H1 (cell line): ENCODE measurements at regions not wholly inside any gene's neighbourhood (a gene's known extent, or its start where the extent isn't known, plus 50 kb on each side); places are given as distances from the start of the nearest gene placed in this dataset.

Source experiments
- CTCF ChIA-PET: fragments of 300-600 bp; sonication (Branson Sonifier 250); formaldehyde crosslinking; loops from one replicate; lab custom pipeline; 2021; ENCODE audit not compliant: partially characterized antibody; lab: Charles Lee
- POLR2A ChIA-PET: fragments of 300-600 bp; sonication (Branson Sonifier 250); formaldehyde crosslinking; loops from one replicate; lab custom pipeline; 2021; ENCODE audit warnings: inconsistent platforms; ENCODE audit not compliant: partially characterized antibody; lab: Charles Lee
- DNase-seq, 2 experiments: peaks; one replicate each; pipeline versions ENCODE4 v3.0.0 to v3.0.0-alpha.2; 2010 to 2022; ENCODE audit warnings: low spot score in 2 of 2, low read depth in 1 of 2, mixed read lengths in 1 of 2
- FAIRE-seq: peaks from 2 replicates; lab custom pipeline; 2011; peaks lifted over from hg19 to GRCh38; lab: Jason Lieb, UNC
- H2AFZ ChIP-seq: 2 replicates; pipeline ENCODE4 v1.8.1; 2012; ENCODE audit warnings: low read length, inconsistent platforms
- H2AK5ac ChIP-seq: 2 replicates; pipeline ENCODE4 v1.6.1; 2013; ENCODE audit warnings: low read depth, low read length
- H2BK120ac ChIP-seq: replicated peaks from 2 replicates; pipeline ENCODE3; 2013; ENCODE audit warnings: low read depth, low read length, inconsistent platforms
- H2BK12ac ChIP-seq: 2 replicates; pipeline ENCODE4 v1.6.1; 2013; ENCODE audit warnings: low read depth, low read length
- H2BK15ac ChIP-seq: 2 replicates; pipeline ENCODE4 v1.6.1; 2013; ENCODE audit warnings: low read length
- H2BK20ac ChIP-seq: 2 replicates; pipeline ENCODE4 v1.6.1; 2013; ENCODE audit warnings: low read length
- H2BK5ac ChIP-seq: 2 replicates; pipeline ENCODE4 v1.6.1; 2013; ENCODE audit warnings: low read depth, low read length
- H3K14ac ChIP-seq: 2 replicates; pipeline ENCODE4 v1.6.1; 2013; ENCODE audit warnings: inconsistent platforms; ENCODE audit not compliant: insufficient read length
- H3K18ac ChIP-seq: 2 replicates; pipeline ENCODE4 v1.6.1; 2013; ENCODE audit warnings: low read length; ENCODE audit errors: extremely low read depth
- H3K23ac ChIP-seq: 2 replicates; pipeline ENCODE4 v1.6.1; 2013; ENCODE audit warnings: inconsistent platforms; ENCODE audit not compliant: insufficient read length
- H3K23me2 ChIP-seq: 2 replicates; pipeline ENCODE4 v1.6.1; 2013; ENCODE audit warnings: low read depth, low read length
- H3K27ac ChIP-seq: 2 replicates; pipeline ENCODE4 v1.6.1; 2011; ENCODE audit warnings: low read depth, low read length, inconsistent platforms
- H3K27me3 ChIP-seq, 4 experiments: replicated peaks in 1 of 4; 1 replicate in 1 of 4; 2 replicates in 3 of 4; pipeline versions ENCODE4 v1.6.1 to v1.8.1; 2011 to 2013; ENCODE audit warnings: low read length in 3 of 4, mild to moderate bottlenecking in 3 of 4, inconsistent platforms in 2 of 4, mixed read lengths in 2 of 4, moderate library complexity in 1 of 4; ENCODE audit not compliant: control insufficient read depth in 3 of 4, insufficient read depth in 3 of 4; ENCODE audit errors: extremely low read depth in 1 of 4
- H3K36me3 ChIP-seq, 4 experiments: 2 replicates each; pipeline versions ENCODE4 v1.6.1 to v1.8.1; 2011 to 2013; ENCODE audit warnings: mild to moderate bottlenecking in 4 of 4, low read length in 3 of 4, moderate library complexity in 2 of 4, control low read depth in 1 of 4, inconsistent platforms in 1 of 4; ENCODE audit not compliant: insufficient read depth in 4 of 4, control insufficient read depth in 2 of 4
- H3K4ac ChIP-seq: replicated peaks from 2 replicates; pipeline ENCODE3; 2013; ENCODE audit warnings: low read length, low read depth, mixed read lengths, inconsistent platforms; ENCODE audit not compliant: insufficient read length
- H3K4me1 ChIP-seq, 4 experiments: replicated peaks in 1 of 4; 1 replicate in 1 of 4; 2 replicates in 3 of 4; pipeline versions ENCODE4 v1.6.1 to v1.8.1; 2011 to 2013; ENCODE audit warnings: low read length in 3 of 4, inconsistent platforms in 2 of 4, mixed read lengths in 1 of 4; ENCODE audit not compliant: insufficient read depth in 4 of 4, control insufficient read depth in 3 of 4
- H3K4me2 ChIP-seq, 2 experiments: 2 replicates each; pipeline versions ENCODE4 v1.6.1 to v1.8.1; 2011 to 2013; ENCODE audit warnings: low read depth in 2 of 2, low read length in 2 of 2, control low read depth in 1 of 2, inconsistent platforms in 1 of 2, mild to moderate bottlenecking in 1 of 2; ENCODE audit not compliant: insufficient read depth in 1 of 2
- H3K4me3 ChIP-seq, 4 experiments: fragments of 200-600, 300-600 bp in 1 of 4; sonication (generic), shearing (Covaris generic), sonication (Bioruptor Twin) in 1 of 4; 2 replicates each; pipeline versions ENCODE4 v1.5.1 to v1.8.1; 2011 to 2016; ENCODE audit warnings: low read length in 4 of 4, low read depth in 3 of 4, control low read depth in 2 of 4, inconsistent platforms in 2 of 4, mild to moderate bottlenecking in 2 of 4, mixed read lengths in 1 of 4, moderate library complexity in 1 of 4; ENCODE audit not compliant: insufficient read depth in 2 of 4; ENCODE audit errors: extremely low read depth in 1 of 4
- H3K56ac ChIP-seq: replicated peaks from 2 replicates; pipeline ENCODE3; 2013; ENCODE audit warnings: low read depth, mild to moderate bottlenecking, mixed read lengths, low read length, inconsistent platforms; ENCODE audit not compliant: insufficient read length
- H3K79me1 ChIP-seq: 2 replicates; pipeline ENCODE4 v1.6.1; 2013; ENCODE audit warnings: low read depth, low read length, control low read depth
- H3K79me2 ChIP-seq, 2 experiments: 2 replicates each; pipeline versions ENCODE4 v1.6.1 to v1.8.1; 2012 to 2013; ENCODE audit warnings: low read length in 2 of 2, mild to moderate bottlenecking in 2 of 2, inconsistent platforms in 1 of 2; ENCODE audit not compliant: insufficient read depth in 2 of 2, control insufficient read depth in 1 of 2
- H3K9ac ChIP-seq, 4 experiments: replicated peaks in 1 of 4; 1 replicate in 1 of 4; 2 replicates in 3 of 4; pipeline versions ENCODE4 v1.6.1 to v1.8.1; 2011 to 2013; ENCODE audit warnings: low read depth in 3 of 4, low read length in 3 of 4, control low read depth in 2 of 4, mild to moderate bottlenecking in 2 of 4, moderate library complexity in 2 of 4, inconsistent platforms in 1 of 4; ENCODE audit errors: extremely low read depth in 1 of 4
- H3K9me3 ChIP-seq, 2 experiments: 2 replicates each; pipeline versions ENCODE4 v1.6.1 to v1.8.1; 2012 to 2013; ENCODE audit warnings: mild to moderate bottlenecking in 2 of 2, moderate library complexity in 2 of 2, control low read depth in 1 of 2, inconsistent platforms in 1 of 2, low read depth in 1 of 2, low read length in 1 of 2, mixed read lengths in 1 of 2; ENCODE audit not compliant: insufficient read depth in 2 of 2
- H4K20me1 ChIP-seq, 2 experiments: replicated peaks in 1 of 2; 2 replicates each; pipeline versions ENCODE3 to v1.8.1; 2011 to 2013; ENCODE audit warnings: inconsistent platforms in 2 of 2, low read length in 2 of 2, mild to moderate bottlenecking in 1 of 2; ENCODE audit not compliant: insufficient read depth in 2 of 2, control insufficient read depth in 1 of 2
- H4K5ac ChIP-seq: 2 replicates; pipeline ENCODE4 v1.6.1; 2013; ENCODE audit warnings: low read length, low read depth, mixed read lengths, inconsistent platforms; ENCODE audit not compliant: insufficient read length
- H4K8ac ChIP-seq: 2 replicates; pipeline ENCODE4 v1.8.0; 2013; ENCODE audit warnings: mild to moderate bottlenecking, moderate library complexity, low read length, inconsistent platforms; ENCODE audit not compliant: insufficient read depth; ENCODE audit errors: extremely low read depth
- H4K91ac ChIP-seq: replicated peaks from 2 replicates; pipeline ENCODE3; 2013; ENCODE audit warnings: low read length, mixed read lengths, inconsistent platforms; ENCODE audit not compliant: insufficient read length
- EZH2 ChIP-seq: fragments of 200-600 bp; sonication (generic); IDR thresholded peaks from 2 replicates; pipeline ENCODE4 v1.7.1; 2012; ENCODE audit warnings: low read depth, mild to moderate bottlenecking, moderate library complexity, low read length, inconsistent platforms; ENCODE audit not compliant: severe bottlenecking
- POLR2AphosphoS5 ChIP-seq: IDR thresholded peaks from 2 replicates; pipeline ENCODE4 v1.6.1; 2011; ENCODE audit warnings: low read depth, low read length
- WGBS, 2 experiments: shearing (Covaris generic) in 1 of 2; methylation state at CpG; one replicate each; pipeline versions ENCODE4 v1.1.6 to v1.1.7; 2013 to 2015; ENCODE audit warnings: low lambda C conversion rate in 2 of 2, mixed read lengths in 2 of 2, inconsistent platforms in 1 of 2, low coverage in 1 of 2, missing lambda C conversion rate in 1 of 2; ENCODE audit not compliant: insufficient replicate concordance in 2 of 2, insufficient coverage in 1 of 2, insufficient read length in 1 of 2; ENCODE audit errors: extremely low coverage in 1 of 2, missing lambda C conversion rate in 1 of 2; 5-methylcytosine and 5-hydroxymethylcytosine counted together

DNA sequence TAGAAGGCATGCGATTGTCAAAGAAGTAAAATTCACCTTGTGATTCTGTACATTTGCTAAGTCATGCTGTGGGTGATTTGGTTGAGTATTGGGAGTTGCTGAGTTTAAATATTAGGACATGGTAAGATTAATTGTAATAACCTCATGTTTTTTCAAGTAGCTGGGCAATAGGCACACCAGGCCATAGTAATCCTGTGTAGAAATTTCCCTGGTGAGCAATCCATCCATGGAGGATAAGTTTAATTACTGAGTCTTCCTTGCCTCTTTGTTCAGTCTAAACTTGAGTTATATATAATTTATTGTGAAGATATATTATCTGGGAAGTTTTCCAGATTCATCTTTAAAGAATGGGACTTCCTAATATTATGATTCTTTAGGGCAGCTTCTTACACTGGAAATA lies 221.1 kb upstream of the NUDT12 start:
- no peak for DNase-seq
- Histone ChIP-seq H3K79me1 (no peaks in the 10 kb centered on the region), H4K8ac (no peak overlapping the region), H2BK15ac (no peak overlapping the region), H3K4me2 (no peak overlapping the region), H3K14ac (no peak overlapping the region), H3K23me2 (no peaks in the 10 kb centered on the region), H3K4me3 (no peak overlapping the region), H2BK12ac (no peak overlapping the region), H3K23ac (no peak overlapping the region), H3K56ac (no peak overlapping the region), H2AFZ (no peak overlapping the region), H2BK20ac (no peak overlapping the region), H2BK120ac (no peak overlapping the region), H3K4ac (no peak overlapping the region), H2AK5ac (no peak overlapping the region), H3K36me3 (no peaks in the 10 kb centered on the region), H3K27ac (no peak overlapping the region), H4K5ac (no peak overlapping the region), H3K4me1 (no peaks in the 10 kb centered on the region), H3K27me3 (no peaks in the 10 kb centered on the region), H3K9me3 (peaks cover 0 to 3% of the 10 kb centered on the region in 2 experiments; a peak in 1 of 4 replicates), H3K79me2 (no peaks in the 10 kb centered on the region), H4K20me1 (no peaks in the 10 kb centered on the region), H4K91ac (no peak overlapping the region), H2BK5ac (no peak overlapping the region), H3K18ac (no peak overlapping the region), H3K9ac (no peak overlapping the region)
- ChIA-PET POLR2A (no interaction called here), CTCF (no interaction called here)
- TF ChIP-seq POLR2AphosphoS5 (no peak), EZH2 (no peak)
- WGBS, 2 experiments, result 75% methylated on average over 1 of the region's 1 CpG; no CpG with 5 or more reads in 1 of the 2 experiments
- FAIRE-seq, result no peak
